ENCODE measurements at regions not wholly inside any gene's neighbourhood (a gene's known extent, or its start where the extent isn't known, plus 50 kb on each side); places are given as distances from the start of the nearest gene placed in this dataset.
"Not testable (repeated sequence)": the region's sequence is repeated elsewhere in the genome, so short reads cannot be mapped to it uniquely, and the experiment has no call there.

GRCh38 chr10:101280511-101280910 is 51.2 kb upstream of the LBX1 start:
- DNase-seq: no peak

- not testable (repeated sequence) for DNase-seq
Observed at GRCh38 chr10:101280921-101281320, 51.7 kb upstream of the LBX1 start.

- DNase-seq: no peak
Observed at GRCh38 chr10:101282947-101283346, 53.7 kb upstream of the LBX1 start.

- no peak for DNase-seq
Observed at GRCh38 chr10:101283762-101284100, 54.5 kb upstream of the LBX1 start.

GRCh38 chr10:101284101-101284743 is 55.0 kb upstream of the LBX1 start:
- DNase-seq: no peak

- DNase-seq: no peak
Observed at GRCh38 chr10:101284744-101285463, 55.6 kb upstream of the LBX1 start.

- no peak for DNase-seq
Observed at GRCh38 chr10:101285519-101286070, 56.3 kb upstream of the LBX1 start.

GRCh38 chr10:101286248-101287046 is 57.2 kb upstream of the LBX1 start:
- no peak for DNase-seq

GRCh38 chr10:101287183-101287996 is 58.1 kb upstream of the LBX1 start:
- no peak for DNase-seq

GRCh38 chr10:101287997-101288635 is 58.9 kb upstream of the LBX1 start:
- no peak for DNase-seq

- no peak for DNase-seq
Observed at GRCh38 chr10:101289541-101289940, 60.3 kb upstream of the LBX1 start.

- DNase-seq: no peak
Observed at GRCh38 chr10:101290431-101290830, 61.2 kb upstream of the LBX1 start.

- DNase-seq: no peak
Observed at GRCh38 chr10:101290881-101291280, 61.6 kb upstream of the LBX1 start.

- DNase-seq: peak; percentile 29 to 31
Observed at GRCh38 chr10:101291331-101292193, 62.3 kb upstream of the LBX1 start.

GRCh38 chr10:101292194-101293006 is 61.6 kb upstream of the BTRC start:
- DNase-seq: no peak

- DNase-seq: no peak
Observed at GRCh38 chr10:101293007-101293723, 60.8 kb upstream of the BTRC start.

- DNase-seq: no peak
Observed at GRCh38 chr10:101294109-101294508, 59.9 kb upstream of the BTRC start.

GRCh38 chr10:101295261-101295660 is 58.7 kb upstream of the BTRC start:
- DNase-seq: no peak

- DNase-seq: peak; percentile 69 to 78
Observed at GRCh38 chr10:101297901-101298486, 56.0 kb upstream of the BTRC start.
